C4-2B (cell line): ENCODE measurements at regions not wholly inside any gene's neighbourhood (a gene's known extent, or its start where the extent isn't known, plus 50 kb on each side); places are given as distances from the start of the nearest gene placed in this dataset.

Experiments
- ZFX ChIP-seq: fragments of 450-650 bp; IDR thresholded peaks from 2 replicates; pipeline ENCODE4 v1.6.1; 2017
- TF ChIP-seq, protein P1 (sequence below): fragments of 450-650 bp; conservative IDR thresholded peaks from 2 replicates; pipeline ENCODE4 v1.5.1; 2017; ENCODE audit warnings: mild to moderate bottlenecking

DNA sequence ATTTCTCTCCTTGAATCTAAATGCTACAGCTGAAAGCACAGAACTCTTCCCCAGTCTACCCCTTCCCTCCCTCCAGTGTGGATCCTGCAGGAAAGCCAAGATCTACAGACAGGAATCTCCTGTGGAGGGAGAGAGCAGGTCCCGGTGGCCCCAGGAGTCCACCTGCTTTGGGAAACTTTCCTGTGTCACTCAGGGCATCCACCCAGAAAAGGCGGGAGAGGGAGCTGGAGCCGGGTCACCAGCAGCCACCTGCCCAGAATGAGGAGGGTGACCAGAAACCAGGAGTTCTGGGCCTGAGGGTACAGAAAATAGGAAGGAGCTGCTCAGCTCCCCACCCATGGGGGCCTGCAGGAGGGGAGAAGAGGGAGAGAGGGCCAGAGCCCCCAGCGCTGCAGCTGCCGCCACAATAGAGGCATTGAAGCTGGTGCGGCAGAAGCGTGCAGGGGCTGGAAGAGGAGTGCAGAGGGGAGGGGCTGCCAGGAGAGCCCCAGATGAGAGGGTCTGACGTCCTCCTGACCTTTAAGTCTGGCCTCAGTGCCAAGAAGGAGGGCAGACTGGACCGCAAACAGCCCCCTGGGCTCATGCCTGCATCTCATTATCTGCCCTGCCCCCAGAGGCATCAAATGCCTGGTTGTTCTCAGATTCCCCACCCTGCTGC is 56.3 kb upstream of the TMEM72 start:
- TF ChIP-seq, protein P1, sequence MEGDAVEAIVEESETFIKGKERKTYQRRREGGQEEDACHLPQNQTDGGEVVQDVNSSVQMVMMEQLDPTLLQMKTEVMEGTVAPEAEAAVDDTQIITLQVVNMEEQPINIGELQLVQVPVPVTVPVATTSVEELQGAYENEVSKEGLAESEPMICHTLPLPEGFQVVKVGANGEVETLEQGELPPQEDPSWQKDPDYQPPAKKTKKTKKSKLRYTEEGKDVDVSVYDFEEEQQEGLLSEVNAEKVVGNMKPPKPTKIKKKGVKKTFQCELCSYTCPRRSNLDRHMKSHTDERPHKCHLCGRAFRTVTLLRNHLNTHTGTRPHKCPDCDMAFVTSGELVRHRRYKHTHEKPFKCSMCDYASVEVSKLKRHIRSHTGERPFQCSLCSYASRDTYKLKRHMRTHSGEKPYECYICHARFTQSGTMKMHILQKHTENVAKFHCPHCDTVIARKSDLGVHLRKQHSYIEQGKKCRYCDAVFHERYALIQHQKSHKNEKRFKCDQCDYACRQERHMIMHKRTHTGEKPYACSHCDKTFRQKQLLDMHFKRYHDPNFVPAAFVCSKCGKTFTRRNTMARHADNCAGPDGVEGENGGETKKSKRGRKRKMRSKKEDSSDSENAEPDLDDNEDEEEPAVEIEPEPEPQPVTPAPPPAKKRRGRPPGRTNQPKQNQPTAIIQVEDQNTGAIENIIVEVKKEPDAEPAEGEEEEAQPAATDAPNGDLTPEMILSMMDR: no peak
- no peak for TF ChIP-seq ZFX
